ENCODE measurements at regions not wholly inside any gene's neighbourhood (a gene's known extent, or its start where the extent isn't known, plus 50 kb on each side); places are given as distances from the start of the nearest gene placed in this dataset.

DNA sequence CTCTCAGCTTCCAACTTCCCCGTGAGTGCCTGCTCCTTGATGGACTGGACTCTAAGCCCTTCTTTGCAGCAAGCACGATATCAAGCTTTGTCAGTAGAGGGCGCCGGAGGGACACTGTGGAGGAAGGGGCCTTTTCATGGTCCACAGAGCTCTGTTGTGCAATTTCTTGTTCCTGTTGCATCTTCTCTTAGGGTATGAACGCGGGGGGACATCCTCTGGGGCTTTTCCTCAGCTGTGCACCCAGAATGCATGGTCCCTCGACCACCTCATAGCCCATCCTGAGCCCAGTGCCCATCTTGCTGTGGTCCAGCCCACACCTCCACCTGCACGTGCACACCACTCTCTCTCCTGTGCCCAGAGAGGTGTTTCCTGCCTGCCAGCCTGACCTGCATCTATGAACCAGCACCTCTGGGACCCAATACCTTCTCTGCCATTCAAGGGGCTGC, 556.8 kb downstream of the PTPRU start (continued):
- TF ChIP-seq, protein P1, sequence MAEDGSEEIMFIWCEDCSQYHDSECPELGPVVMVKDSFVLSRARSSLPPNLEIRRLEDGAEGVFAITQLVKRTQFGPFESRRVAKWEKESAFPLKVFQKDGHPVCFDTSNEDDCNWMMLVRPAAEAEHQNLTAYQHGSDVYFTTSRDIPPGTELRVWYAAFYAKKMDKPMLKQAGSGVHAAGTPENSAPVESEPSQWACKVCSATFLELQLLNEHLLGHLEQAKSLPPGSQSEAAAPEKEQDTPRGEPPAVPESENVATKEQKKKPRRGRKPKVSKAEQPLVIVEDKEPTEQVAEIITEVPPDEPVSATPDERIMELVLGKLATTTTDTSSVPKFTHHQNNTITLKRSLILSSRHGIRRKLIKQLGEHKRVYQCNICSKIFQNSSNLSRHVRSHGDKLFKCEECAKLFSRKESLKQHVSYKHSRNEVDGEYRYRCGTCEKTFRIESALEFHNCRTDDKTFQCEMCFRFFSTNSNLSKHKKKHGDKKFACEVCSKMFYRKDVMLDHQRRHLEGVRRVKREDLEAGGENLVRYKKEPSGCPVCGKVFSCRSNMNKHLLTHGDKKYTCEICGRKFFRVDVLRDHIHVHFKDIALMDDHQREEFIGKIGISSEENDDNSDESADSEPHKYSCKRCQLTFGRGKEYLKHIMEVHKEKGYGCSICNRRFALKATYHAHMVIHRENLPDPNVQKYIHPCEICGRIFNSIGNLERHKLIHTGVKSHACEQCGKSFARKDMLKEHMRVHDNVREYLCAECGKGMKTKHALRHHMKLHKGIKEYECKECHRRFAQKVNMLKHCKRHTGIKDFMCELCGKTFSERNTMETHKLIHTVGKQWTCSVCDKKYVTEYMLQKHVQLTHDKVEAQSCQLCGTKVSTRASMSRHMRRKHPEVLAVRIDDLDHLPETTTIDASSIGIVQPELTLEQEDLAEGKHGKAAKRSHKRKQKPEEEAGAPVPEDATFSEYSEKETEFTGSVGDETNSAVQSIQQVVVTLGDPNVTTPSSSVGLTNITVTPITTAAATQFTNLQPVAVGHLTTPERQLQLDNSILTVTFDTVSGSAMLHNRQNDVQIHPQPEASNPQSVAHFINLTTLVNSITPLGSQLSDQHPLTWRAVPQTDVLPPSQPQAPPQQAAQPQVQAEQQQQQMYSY (CRISPR knock-in tag; IDR thresholded peaks at IDR 0.05): no peak
- TF ChIP-seq DPF2 (CRISPR knock-in tag; IDR thresholded peaks at IDR 0.05; ENCODE audit: borderline replicate concordance, low read depth) (no peak), ZNF850 (CRISPR knock-in tag; conservative IDR thresholded peaks at IDR 0.05) (no peak), ZNF496 (CRISPR knock-in tag; IDR thresholded peaks at IDR 0.05; ENCODE audit: insufficient replicate concordance) (no peak), ZNF781 (CRISPR knock-in tag; IDR thresholded peaks at IDR 0.05; ENCODE audit: borderline replicate concordance, not compliant biosample characterization) (no peak), NKX3-1 (CRISPR knock-in tag; IDR thresholded peaks at IDR 0.05) (no peak), AKAP8 (CRISPR knock-in tag; IDR thresholded peaks at IDR 0.05) (no peak), ETV6 (CRISPR knock-in tag; conservative IDR thresholded peaks at IDR 0.05) (no peak)
- TF ChIP-seq, protein P2, sequence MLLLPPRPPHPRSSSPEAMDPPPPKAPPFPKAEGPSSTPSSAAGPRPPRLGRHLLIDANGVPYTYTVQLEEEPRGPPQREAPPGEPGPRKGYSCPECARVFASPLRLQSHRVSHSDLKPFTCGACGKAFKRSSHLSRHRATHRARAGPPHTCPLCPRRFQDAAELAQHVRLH (CRISPR knock-in tag; IDR thresholded peaks at IDR 0.05; ENCODE audit: borderline replicate concordance, low read depth): no peak
- TF ChIP-seq, protein P3, sequence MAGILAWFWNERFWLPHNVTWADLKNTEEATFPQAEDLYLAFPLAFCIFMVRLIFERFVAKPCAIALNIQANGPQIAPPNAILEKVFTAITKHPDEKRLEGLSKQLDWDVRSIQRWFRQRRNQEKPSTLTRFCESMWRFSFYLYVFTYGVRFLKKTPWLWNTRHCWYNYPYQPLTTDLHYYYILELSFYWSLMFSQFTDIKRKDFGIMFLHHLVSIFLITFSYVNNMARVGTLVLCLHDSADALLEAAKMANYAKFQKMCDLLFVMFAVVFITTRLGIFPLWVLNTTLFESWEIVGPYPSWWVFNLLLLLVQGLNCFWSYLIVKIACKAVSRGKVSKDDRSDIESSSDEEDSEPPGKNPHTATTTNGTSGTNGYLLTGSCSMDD (CRISPR knock-in tag; IDR thresholded peaks at IDR 0.05): no peak
- TF ChIP-seq, protein P4, sequence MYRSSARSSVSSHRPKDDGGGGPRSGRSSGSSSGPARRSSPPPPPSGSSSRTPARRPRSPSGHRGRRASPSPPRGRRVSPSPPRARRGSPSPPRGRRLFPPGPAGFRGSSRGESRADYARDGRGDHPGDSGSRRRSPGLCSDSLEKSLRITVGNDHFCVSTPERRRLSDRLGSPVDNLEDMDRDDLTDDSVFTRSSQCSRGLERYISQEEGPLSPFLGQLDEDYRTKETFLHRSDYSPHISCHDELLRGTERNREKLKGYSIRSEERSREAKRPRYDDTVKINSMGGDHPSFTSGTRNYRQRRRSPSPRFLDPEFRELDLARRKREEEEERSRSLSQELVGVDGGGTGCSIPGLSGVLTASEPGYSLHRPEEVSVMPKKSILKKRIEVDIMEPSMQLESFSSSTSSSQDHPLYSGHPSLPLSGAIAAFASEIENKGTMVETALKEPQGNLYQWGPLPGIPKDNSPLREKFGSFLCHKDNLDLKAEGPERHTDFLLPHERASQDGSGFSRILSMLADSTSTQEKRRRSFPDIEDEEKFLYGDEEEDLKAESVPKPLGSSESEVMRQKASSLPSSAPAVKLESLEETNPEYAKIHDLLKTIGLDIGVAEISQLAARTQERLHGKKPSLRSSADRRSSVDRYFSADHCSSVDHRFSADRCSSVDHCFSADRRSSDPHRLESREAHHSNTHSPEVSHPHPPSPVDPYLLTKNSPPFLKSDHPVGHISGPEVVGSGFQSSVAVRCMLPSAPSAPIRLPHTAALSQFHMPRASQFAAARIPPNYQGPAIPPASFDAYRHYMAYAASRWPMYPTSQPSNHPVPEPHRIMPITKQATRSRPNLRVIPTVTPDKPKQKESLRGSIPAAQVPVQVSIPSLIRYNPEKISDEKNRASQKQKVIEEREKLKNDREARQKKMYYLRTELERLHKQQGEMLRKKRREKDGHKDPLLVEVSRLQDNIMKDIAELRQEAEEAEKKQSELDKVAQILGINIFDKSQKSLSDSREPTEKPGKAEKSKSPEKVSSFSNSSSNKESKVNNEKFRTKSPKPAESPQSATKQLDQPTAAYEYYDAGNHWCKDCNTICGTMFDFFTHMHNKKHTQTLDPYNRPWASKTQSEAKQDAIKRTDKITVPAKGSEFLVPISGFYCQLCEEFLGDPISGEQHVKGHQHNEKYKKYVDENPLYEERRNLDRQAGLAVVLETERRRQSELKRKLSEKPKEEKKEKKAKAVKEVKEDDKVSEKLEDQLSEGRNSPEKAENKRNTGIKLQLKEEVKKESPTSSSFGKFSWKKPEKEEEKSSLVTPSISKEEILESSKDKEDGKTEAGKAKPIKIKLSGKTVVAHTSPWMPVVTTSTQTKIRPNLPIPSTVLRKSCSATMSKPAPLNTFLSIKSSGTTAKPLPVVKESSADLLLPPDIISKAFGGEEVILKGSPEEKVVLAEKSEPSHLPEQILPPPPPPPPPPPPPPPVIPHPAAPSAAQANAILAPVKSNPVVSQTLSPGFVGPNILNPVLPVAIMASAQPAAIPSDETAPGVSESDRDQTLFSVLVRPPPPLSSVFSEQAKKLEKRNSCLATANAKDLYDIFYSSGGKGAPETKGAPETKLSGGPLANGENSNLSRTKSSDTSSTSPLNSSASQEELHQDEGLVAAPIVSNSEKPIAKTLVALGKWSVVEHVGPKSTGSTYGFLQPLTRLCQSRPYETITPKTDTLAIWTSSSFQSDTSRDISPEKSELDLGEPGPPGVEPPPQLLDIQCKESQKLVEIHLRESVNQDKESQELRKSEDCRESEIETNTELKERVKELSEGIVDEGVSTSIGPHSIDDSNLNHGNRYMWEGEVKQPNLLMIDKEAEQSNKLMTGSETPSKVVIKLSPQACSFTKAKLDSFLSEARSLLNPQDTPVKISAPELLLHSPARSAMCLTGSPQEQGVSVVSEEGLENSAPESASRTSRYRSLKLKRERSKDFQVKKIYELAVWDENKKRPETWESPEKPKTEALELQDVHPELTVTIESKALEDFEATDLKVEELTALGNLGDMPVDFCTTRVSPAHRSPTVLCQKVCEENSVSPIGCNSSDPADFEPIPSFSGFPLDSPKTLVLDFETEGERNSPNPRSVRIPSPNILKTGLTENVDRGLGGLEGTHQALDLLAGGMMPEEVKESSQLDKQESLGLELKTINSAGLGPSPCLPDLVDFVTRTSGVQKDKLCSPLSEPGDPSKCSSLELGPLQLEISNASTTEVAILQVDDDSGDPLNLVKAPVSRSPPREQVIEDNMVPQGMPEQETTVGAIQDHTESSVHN (CRISPR knock-in tag; IDR thresholded peaks at IDR 0.05): no peak
- TF ChIP-seq, protein P5, sequence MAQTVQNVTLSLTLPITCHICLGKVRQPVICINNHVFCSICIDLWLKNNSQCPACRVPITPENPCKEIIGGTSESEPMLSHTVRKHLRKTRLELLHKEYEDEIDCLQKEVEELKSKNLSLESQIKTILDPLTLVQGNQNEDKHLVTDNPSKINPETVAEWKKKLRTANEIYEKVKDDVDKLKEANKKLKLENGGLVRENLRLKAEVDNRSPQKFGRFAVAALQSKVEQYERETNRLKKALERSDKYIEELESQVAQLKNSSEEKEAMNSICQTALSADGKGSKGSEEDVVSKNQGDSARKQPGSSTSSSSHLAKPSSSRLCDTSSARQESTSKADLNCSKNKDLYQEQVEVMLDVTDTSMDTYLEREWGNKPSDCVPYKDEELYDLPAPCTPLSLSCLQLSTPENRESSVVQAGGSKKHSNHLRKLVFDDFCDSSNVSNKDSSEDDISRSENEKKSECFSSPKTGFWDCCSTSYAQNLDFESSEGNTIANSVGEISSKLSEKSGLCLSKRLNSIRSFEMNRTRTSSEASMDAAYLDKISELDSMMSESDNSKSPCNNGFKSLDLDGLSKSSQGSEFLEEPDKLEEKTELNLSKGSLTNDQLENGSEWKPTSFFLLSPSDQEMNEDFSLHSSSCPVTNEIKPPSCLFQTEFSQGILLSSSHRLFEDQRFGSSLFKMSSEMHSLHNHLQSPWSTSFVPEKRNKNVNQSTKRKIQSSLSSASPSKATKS (CRISPR knock-in tag; IDR thresholded peaks at IDR 0.05): no peak
- TF ChIP-seq, protein P6, sequence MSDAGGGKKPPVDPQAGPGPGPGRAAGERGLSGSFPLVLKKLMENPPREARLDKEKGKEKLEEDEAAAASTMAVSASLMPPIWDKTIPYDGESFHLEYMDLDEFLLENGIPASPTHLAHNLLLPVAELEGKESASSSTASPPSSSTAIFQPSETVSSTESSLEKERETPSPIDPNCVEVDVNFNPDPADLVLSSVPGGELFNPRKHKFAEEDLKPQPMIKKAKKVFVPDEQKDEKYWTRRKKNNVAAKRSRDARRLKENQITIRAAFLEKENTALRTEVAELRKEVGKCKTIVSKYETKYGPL (CRISPR knock-in tag; IDR thresholded peaks at IDR 0.05): no peak
